ENCODE measurements at regions not wholly inside any gene's neighbourhood (a gene's known extent, or its start where the extent isn't known, plus 50 kb on each side); places are given as distances from the start of the nearest gene placed in this dataset.

GRCh38 chr3:64351713-64352638 lies 126.7 kb upstream of the PRICKLE2 start:
- DNase-seq, result peak; percentile 61

- no peak for DNase-seq
These were observed 124.3 kb upstream of the PRICKLE2 start for GRCh38 chr3:64349551-64349950.

GRCh38 chr3:64345371-64345770 lies 120.1 kb upstream of the PRICKLE2 start:
- peak; percentile 72 for DNase-seq

DNA sequence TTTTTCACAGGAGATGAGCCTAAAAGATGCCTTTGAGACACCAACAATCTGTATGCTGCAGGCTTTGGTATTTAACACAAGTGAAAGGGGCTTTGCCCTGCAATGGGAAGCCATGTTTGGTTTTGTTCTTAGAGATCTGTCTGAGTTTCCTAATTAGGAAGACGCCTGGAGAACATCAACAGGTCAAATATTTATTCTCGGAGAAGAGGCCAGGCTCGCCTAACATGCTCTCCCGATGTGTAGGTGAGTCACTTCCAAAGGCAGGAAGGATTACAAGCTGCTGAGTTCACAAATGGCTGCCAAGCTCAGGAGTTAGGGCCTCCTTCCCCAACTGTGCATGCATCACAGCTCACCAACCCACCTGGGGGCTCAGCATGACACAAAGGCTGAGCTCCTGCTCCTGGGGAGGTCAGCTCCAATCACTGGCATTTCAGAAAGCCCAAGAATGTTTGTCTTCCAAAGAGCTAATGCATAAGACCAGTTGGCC lies 119.5 kb upstream of the PRICKLE2 start:
- no peak for DNase-seq

- peak; percentile 52 for DNase-seq
These were observed 118.6 kb upstream of the PRICKLE2 start for GRCh38 chr3:64343689-64344430.

GRCh38 chr3:64342940-64343688 lies 117.8 kb upstream of the PRICKLE2 start:
- no peak for DNase-seq

DNA sequence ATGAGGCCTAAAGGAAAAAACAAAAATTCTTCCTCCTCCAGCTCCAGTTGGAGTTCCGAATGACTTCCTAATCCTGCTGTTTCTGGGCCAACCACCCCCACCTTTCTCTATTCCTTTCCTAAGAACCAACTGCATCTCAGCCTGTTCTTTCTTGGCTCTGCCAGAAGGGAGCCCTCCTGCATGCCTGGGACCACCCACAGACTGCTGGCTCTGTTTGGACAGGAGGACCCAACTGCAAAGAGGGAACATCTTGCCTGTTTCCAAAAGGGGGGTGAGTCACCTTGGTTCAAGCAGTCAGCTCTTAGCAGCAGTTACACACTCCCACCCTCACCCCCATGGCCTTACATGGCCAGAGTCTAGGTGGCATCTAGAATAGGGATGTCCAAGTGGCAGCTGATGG lies 116.0 kb upstream of the PRICKLE2 start:
- DNase-seq, result no peak

DNA sequence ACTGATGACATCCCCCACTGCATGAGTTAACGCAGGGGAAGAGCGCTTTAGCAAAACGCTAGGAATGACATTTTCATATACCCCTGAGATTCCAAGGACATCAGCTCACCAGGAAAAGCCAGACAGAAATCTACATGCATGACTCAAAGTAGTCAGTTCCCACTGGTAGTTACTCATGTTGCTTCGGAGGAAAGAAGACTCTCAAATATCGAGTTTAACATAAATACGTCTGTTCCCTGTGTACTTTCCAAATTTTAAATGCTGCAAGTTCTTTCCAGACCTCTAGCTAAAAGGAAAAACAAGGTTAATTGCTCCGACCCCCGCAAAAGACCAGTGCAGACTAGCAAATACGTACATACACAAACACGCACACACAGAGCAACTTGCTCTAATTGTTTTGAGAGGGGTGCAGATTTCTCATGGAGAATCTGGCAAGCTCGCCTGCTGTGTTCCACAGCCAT lies 115.4 kb upstream of the PRICKLE2 start:
- peak; percentile 61 for DNase-seq

DNA sequence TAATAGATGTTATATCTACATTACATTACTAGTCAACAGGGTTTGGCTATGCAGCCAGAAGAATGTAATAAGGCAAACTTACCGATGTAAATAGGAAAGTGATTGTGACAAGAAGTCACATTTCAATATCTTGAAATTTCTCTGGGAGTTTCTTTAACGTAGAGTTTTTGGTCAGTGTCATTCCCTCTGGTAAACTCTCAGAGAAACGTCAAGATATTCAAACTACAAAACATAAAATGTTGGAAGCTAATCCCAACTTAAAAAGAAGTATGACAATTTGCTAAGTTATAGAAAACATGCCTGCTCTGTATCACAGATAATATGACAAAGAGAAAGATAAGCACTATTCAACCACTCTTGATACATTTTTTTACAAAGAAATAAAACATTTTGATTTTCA lies 111.2 kb upstream of the PRICKLE2 start:
- no peak for DNase-seq

GRCh38 chr3:64332459-64333350 lies 107.4 kb upstream of the PRICKLE2 start:
- DNase-seq, result no peak

DNA sequence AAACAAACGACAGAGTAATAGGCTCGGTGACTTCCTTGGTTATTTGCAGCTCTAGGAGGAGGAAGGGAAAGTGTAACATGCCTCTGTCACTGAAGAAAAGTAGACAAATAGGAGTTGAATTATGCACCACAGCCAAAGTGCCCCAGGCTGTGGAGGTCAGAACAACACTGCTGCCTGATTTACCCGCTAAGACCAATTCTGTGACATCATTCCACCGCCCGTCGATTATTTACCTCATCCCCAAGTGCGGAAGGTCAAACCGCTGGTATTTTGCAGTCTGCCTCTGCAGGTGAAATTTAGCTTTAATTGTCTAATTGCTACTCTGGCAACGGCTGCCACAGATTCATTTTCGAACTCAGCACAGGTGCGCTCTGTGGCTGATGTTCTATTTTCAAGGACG lies 106.3 kb upstream of the PRICKLE2 start:
- no peak for DNase-seq

GRCh38 chr3:64329037-64329436 lies 103.8 kb upstream of the PRICKLE2 start:
- no peak for DNase-seq

DNA sequence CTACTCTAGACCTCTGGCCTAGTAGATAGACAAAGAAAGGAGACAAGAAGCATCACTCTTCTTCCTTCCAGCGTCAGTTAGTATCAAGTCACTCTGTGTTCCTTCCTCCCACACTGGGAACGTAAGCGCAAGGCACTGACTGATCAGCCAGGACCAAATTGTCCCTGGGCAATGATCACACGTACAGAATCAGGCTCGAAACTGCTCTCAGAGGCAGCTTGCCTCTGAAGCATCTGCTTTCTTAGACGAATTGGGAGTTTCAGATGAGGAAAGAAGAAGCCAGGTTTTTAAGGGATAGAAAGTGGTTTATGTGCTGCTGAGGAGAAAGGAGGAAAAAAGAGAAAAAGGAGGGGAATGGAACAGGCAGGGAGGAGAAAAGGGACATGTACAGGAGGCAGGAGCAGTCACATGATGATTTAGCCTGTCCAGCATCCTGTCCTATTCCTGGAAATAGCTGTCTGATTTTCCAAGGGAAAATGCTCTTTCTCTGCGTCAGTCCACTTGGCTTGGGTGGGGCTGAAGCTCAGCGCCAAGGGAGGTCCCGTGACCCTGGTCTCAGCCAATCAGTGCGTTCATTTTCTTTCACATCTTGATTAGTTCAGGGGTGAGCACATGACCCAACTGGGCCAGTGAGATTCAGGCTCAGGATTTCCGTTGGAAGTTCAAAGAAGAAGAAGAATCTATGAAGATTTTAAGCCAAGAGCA lies 102.0 kb upstream of the PRICKLE2 start:
- no peak for DNase-seq

- peak; percentile 24 for DNase-seq
These were observed 96.5 kb upstream of the PRICKLE2 start for GRCh38 chr3:64321747-64322146.

DNA sequence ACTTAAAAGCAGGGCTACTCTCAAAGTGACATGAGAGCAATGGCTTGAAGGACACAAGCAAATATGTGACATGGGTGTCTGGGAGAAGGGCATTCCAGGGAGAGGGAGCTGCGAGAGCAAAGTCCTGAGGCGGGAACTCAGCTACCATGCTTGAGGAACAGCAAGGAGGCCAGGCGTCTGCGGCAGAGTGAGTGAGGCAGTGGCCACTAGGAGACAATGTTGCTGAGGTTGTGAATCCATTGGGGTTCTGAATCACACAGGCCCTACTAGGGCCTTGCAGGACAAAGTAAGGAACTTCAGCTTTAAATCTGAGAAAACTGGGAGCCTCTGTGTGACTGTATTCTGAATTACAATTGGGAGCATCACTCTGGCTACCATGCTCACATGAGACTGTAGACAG lies 94.1 kb upstream of the PRICKLE2 start:
- DNase-seq, result no peak

GRCh38 chr3:64318668-64319271 lies 93.5 kb upstream of the PRICKLE2 start:
- DNase-seq, result no peak

DNA sequence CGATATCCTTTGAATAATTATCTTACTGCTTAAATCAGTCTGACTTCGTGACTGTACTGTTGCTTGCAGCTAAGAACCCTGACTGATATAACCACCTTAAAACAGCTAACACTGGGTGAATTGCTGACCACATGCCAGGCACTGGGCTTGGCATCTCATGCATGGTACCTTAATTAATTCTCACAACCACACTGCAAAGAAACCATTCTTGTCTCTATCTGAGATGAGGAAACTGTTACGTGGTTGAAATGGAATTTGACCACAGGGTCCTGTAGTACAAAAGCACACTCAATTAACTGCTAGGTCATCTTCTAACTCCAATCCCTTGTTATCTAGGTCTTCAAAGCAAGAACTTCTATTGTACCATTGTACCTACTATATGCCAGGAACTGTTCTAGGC lies 92.7 kb upstream of the PRICKLE2 start:
- DNase-seq, result no peak

DNA sequence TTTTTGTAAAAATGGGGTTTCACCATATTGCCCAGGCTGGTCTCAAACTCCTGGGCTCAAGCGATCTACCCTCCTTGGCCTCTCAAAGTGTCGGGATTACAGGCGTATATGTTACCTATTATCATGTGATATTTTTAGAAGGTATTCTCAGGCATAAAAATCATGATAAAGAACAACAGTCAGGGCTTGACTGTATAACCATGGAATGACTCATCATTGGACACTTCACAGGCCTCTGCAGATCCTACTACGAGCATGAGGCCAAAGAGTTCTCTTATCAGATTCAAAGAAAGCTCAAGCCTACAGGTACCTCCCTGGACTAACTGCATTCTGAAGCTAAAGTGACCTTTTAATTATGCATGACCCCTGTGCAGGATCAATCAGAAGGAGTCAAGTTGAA lies 91.7 kb upstream of the PRICKLE2 start:
- DNase-seq, result no peak

DNA sequence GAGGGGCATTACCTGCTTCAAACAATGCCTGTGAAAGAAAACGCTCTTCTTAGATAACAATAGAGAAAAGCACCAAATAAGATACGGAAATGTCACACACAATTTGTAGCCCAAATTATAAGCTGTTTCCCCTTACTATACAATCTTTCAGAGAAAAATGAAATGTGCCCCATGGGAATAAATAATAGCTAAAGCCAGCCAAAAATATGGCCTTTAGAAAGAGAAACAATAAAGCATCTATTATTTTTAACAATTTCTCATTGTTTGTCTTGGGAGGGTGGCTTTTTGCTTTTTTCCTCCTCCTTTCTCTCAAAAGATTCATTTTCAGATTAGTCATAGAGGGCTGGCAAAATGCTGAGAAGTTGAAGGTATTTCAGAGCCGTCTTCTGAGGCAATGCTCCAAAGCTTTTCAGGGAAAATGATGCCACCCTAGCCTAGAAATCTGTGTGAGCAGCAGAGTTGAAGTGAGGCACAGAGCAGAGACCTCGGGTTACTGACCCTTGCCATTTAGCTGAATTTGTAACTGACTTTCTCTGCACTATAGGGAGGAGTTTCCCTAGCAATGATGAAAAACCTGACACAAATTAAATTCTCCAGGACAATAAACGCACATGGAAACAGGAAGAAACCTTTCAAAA lies 86.3 kb upstream of the PRICKLE2 start:
- no peak for DNase-seq

- no peak for DNase-seq
These were observed 83.7 kb upstream of the PRICKLE2 start for GRCh38 chr3:64308931-64309330.
